ENCODE measurements at regions not wholly inside any gene's neighbourhood (a gene's known extent, or its start where the extent isn't known, plus 50 kb on each side); places are given as distances from the start of the nearest gene placed in this dataset.

GRCh38 chrX:25219480-25219879 is 203.7 kb upstream of the ARX start:
- no peak for ATAC-seq
- POLR2A ChIA-PET = no interaction called here
- H4K20me1 ChIP-seq (ENCODE audit: insufficient read depth, low read length) = no peaks in the 10 kb centered on the region

GRCh38 chrX:25213611-25214010 is 197.8 kb upstream of the ARX start:
- POLR2A ChIA-PET = no interaction called here
- Histone ChIP-seq H2AFZ (ENCODE audit: low read length) (no peak overlapping the region), H3K4me3 (replicated peaks in 1 of 3; ENCODE audit: insufficient read depth in 1 of 3, low read depth in 2 of 3, low read length in 3 of 3) (no peak overlapping the region), H3K79me2 (ENCODE audit: insufficient read depth, low read length) (no peaks in the 10 kb centered on the region), H3K9ac (ENCODE audit: insufficient read depth, low read depth, low read length) (no peak overlapping the region), H3K36me3 (replicated peaks in 1 of 2; ENCODE audit: control insufficient read depth in 1 of 2, insufficient read depth in 2 of 2, low read length in 2 of 2) (no peaks in the 10 kb centered on the region), H3K27me3 (ENCODE audit: control insufficient read depth in 1 of 2, insufficient read depth in 2 of 2, low read length in 2 of 2) (no peaks in the 10 kb centered on the region), H3K9me3 (ENCODE audit: low read length) (no peaks in the 10 kb centered on the region), H3K27ac (ENCODE audit: extremely low read length, insufficient read depth, low read length) (no peak overlapping the region), H3K4me2 (ENCODE audit: low read depth, low read length) (no peak overlapping the region), H4K20me1 (ENCODE audit: insufficient read depth, low read length) (no peaks in the 10 kb centered on the region), H3K4me1 (ENCODE audit: insufficient read depth, low read length) (no peaks in the 10 kb centered on the region)
- no TSS peak for BruUV-seq (replicated peaks)
- intact Hi-C loops (cut with micrococcal nuclease; ENCODE audit: unreplicated experiment) = no loop called here
- ATAC-seq (no peak), FAIRE-seq (no peak), DNase-seq (ENCODE audit: low spot score) (no peak)
- CTCF ChIA-PET (ENCODE audit: low intra/inter-chr PET ratio, low total read pairs) = no interaction called here
- in situ Hi-C loops (cut with HindIII; ENCODE audit: extremely low pct_ligation_motif_present, low pct_unique_long_range_greater_than_20kb) = no loop called here
- TF ChIP-seq TMF1 (CRISPR knock-in tag; IDR thresholded peaks at IDR 0.05; ENCODE audit: low read depth) = no peak
- no peak for TF ChIP-seq ZNF780A (CRISPR knock-in tag; IDR thresholded peaks at IDR 0.05)
- no peak for TF ChIP-seq ONECUT2 (CRISPR knock-in tag; IDR thresholded peaks at IDR 0.05)
- TF ChIP-seq NRL (CRISPR knock-in tag; IDR thresholded peaks at IDR 0.05; ENCODE audit: borderline replicate concordance) = no peak
- no peak for TF ChIP-seq TEAD2 (CRISPR knock-in tag; IDR thresholded peaks at IDR 0.05)
- TF ChIP-seq MAFF (IDR thresholded peaks at IDR 0.05; ENCODE audit: low read depth, low read length) = no peak
- TF ChIP-seq HNRNPUL1 (IDR thresholded peaks at IDR 0.05; ENCODE audit: low read depth, low read length) = no peak
- no peak for TF ChIP-seq ATRX (CRISPR knock-in tag; IDR thresholded peaks at IDR 0.05; ENCODE audit: borderline replicate concordance)
- TF ChIP-seq PCBP1 (IDR thresholded peaks at IDR 0.05; ENCODE audit: borderline replicate concordance, low read depth, low read length) = no peak
- no peak for TF ChIP-seq RORA (CRISPR knock-in tag; IDR thresholded peaks at IDR 0.05)
- no peak for TF ChIP-seq SKIL (CRISPR knock-in tag; IDR thresholded peaks at IDR 0.05; ENCODE audit: borderline replicate concordance)
- TF ChIP-seq RFX5 (IDR thresholded peaks at IDR 0.05; ENCODE audit: low read depth, low read length) = no peak
- TF ChIP-seq SOX5 (CRISPR knock-in tag; IDR thresholded peaks at IDR 0.05; ENCODE audit: borderline replicate concordance) = no peak
- TF ChIP-seq GATAD2A (CRISPR knock-in tag; IDR thresholded peaks at IDR 0.05) = no peak
- no peak for TF ChIP-seq ATF3 (CRISPR knock-in tag; IDR thresholded peaks at IDR 0.05)
- no peak for TF ChIP-seq NKX3-1 (CRISPR knock-in tag; IDR thresholded peaks at IDR 0.05)

More at GRCh38 chrX:25219480-25219879, 203.7 kb upstream of the ARX start:
- H3K4me2 ChIP-seq (ENCODE audit: low read depth, low read length) = no peak overlapping the region
- no peak for FAIRE-seq
- no peak for DNase-seq (ENCODE audit: low spot score)
- intact Hi-C loops (cut with micrococcal nuclease; ENCODE audit: unreplicated experiment) = no loop called here
- CTCF ChIA-PET (ENCODE audit: low intra/inter-chr PET ratio, low total read pairs) = no interaction called here
- no peak overlapping the region for H2AFZ ChIP-seq (ENCODE audit: low read length)
- in situ Hi-C loops (cut with HindIII; ENCODE audit: extremely low pct_ligation_motif_present, low pct_unique_long_range_greater_than_20kb) = no loop called here
- no peak overlapping the region for H3K4me3 ChIP-seq (replicated peaks in 1 of 3; ENCODE audit: insufficient read depth in 1 of 3, low read depth in 2 of 3, low read length in 3 of 3)
- no peaks in the 10 kb centered on the region for H3K4me1 ChIP-seq (ENCODE audit: insufficient read depth, low read length)
- BruUV-seq (replicated peaks) = no TSS peak
- H3K9ac ChIP-seq (ENCODE audit: insufficient read depth, low read depth, low read length) = no peak overlapping the region
- H3K9me3 ChIP-seq (ENCODE audit: low read length) = no peaks in the 10 kb centered on the region
- no peak for TF ChIP-seq PHF21A (CRISPR knock-in tag; IDR thresholded peaks at IDR 0.05)
- no peak overlapping the region for H3K27ac ChIP-seq (ENCODE audit: extremely low read length, insufficient read depth, low read length)
- no peaks in the 10 kb centered on the region for H3K79me2 ChIP-seq (ENCODE audit: insufficient read depth, low read length)
- H3K36me3 ChIP-seq (replicated peaks in 1 of 2; ENCODE audit: control insufficient read depth in 1 of 2, insufficient read depth in 2 of 2, low read length in 2 of 2) = no peaks in the 10 kb centered on the region
- no peaks in the 10 kb centered on the region for H3K27me3 ChIP-seq (ENCODE audit: control insufficient read depth in 1 of 2, insufficient read depth in 2 of 2, low read length in 2 of 2)

Measured in HepG2 (cell line).